ENCODE measurements at regions not wholly inside any gene's neighbourhood (a gene's known extent, or its start where the extent isn't known, plus 50 kb on each side); places are given as distances from the start of the nearest gene placed in this dataset.

- Histone ChIP-seq H3K9ac (ENCODE audit: low read depth in 2 of 2, low read length in 2 of 2) (no peak overlapping the region), H3K27ac (no peak overlapping the region), H3K36me3 (no peaks in the 10 kb centered on the region), H3K9me3 (no peaks in the 10 kb centered on the region), H3K4me1 (no peaks in the 10 kb centered on the region), H3K4me3 (no peak overlapping the region), H3K27me3 (no peaks in the 10 kb centered on the region)
- DNase-seq: no peak
- no peak for TF ChIP-seq CTCF (IDR thresholded peaks at IDR 0.05)
- intact Hi-C loops (cut with DNase I): no loop called here
These were observed 204.2 kb upstream of the SESN3 start for GRCh38 chr11:95435192-95435591.

GRCh38 chr11:95434489-95435057, 203.6 kb upstream of the SESN3 start:
- H3K4me1 ChIP-seq: no peaks in the 10 kb centered on the region
- H3K4me3 ChIP-seq: no peak overlapping the region
- H3K9me3 ChIP-seq: no peaks in the 10 kb centered on the region
- TF ChIP-seq CTCF (IDR thresholded peaks at IDR 0.05): no peak
- no peaks in the 10 kb centered on the region for H3K27me3 ChIP-seq
- intact Hi-C loops (cut with DNase I): no loop called here
- no peak overlapping the region for H3K9ac ChIP-seq (ENCODE audit: low read depth in 2 of 2, low read length in 2 of 2)
- H3K27ac ChIP-seq: no peak overlapping the region
- no peak for DNase-seq
- H3K36me3 ChIP-seq: no peaks in the 10 kb centered on the region

- intact Hi-C loops (cut with DNase I): no loop called here
- DNase-seq: no peak
- Histone ChIP-seq H3K27me3 (no peaks in the 10 kb centered on the region), H3K9ac (ENCODE audit: low read depth in 2 of 2, low read length in 2 of 2) (no peak overlapping the region), H3K9me3 (no peaks in the 10 kb centered on the region), H3K4me1 (no peaks in the 10 kb centered on the region), H3K4me3 (no peak overlapping the region), H3K27ac (no peak overlapping the region), H3K36me3 (no peaks in the 10 kb centered on the region)
- TF ChIP-seq CTCF (IDR thresholded peaks at IDR 0.05): no peak
These were observed 203.0 kb upstream of the SESN3 start for GRCh38 chr11:95434009-95434408.

- Histone ChIP-seq H3K27me3 (no peaks in the 10 kb centered on the region), H3K27ac (no peak overlapping the region), H3K36me3 (no peaks in the 10 kb centered on the region), H3K4me1 (no peaks in the 10 kb centered on the region), H3K9ac (ENCODE audit: low read depth in 2 of 2, low read length in 2 of 2) (no peak overlapping the region), H3K4me3 (no peak overlapping the region), H3K9me3 (no peaks in the 10 kb centered on the region)
- intact Hi-C loops (cut with DNase I): no loop called here
- TF ChIP-seq CTCF (IDR thresholded peaks at IDR 0.05): no peak
- DNase-seq: no peak
These were observed 201.9 kb upstream of the SESN3 start for GRCh38 chr11:95432714-95433503.

GRCh38 chr11:95429376-95429907, 198.4 kb upstream of the SESN3 start:
- no peaks in the 10 kb centered on the region for H3K9me3 ChIP-seq
- intact Hi-C loops (cut with DNase I): no loop called here
- H3K36me3 ChIP-seq: no peaks in the 10 kb centered on the region
- H3K4me3 ChIP-seq: no peak overlapping the region
- no peak overlapping the region for H3K27ac ChIP-seq
- H3K4me1 ChIP-seq: no peaks in the 10 kb centered on the region
- no peak for DNase-seq
- TF ChIP-seq CTCF (IDR thresholded peaks at IDR 0.05): no peak
- H3K27me3 ChIP-seq: no peaks in the 10 kb centered on the region
- no peak overlapping the region for H3K9ac ChIP-seq (ENCODE audit: low read depth in 2 of 2, low read length in 2 of 2)

All from colonic mucosa (tissue), 4 donors.